Body of pancreas (tissue), 4 donors: ENCODE measurements at regions not wholly inside any gene's neighbourhood (a gene's known extent, or its start where the extent isn't known, plus 50 kb on each side); places are given as distances from the start of the nearest gene placed in this dataset.

Source experiments
- POLR2A ChIP-seq, 3 donors: fragments of 450-650 bp; IDR thresholded peaks; one replicate each; pipeline ENCODE4 v1.6.1; 2016; ENCODE audit warnings: antibody characterized with exemption in 3 of 3, mild to moderate bottlenecking in 2 of 3
- TF ChIP-seq, protein P1 (sequence below), 7 experiments: fragments of 450-650 bp in 4 of 7; fragments of 200-600 bp in 3 of 7; sonication (generic) in 3 of 7; IDR thresholded peaks; one replicate each; pipeline ENCODE4 v1.5.1; 2016 to 2019; ENCODE audit warnings: antibody characterized with exemption in 7 of 7

DNA sequence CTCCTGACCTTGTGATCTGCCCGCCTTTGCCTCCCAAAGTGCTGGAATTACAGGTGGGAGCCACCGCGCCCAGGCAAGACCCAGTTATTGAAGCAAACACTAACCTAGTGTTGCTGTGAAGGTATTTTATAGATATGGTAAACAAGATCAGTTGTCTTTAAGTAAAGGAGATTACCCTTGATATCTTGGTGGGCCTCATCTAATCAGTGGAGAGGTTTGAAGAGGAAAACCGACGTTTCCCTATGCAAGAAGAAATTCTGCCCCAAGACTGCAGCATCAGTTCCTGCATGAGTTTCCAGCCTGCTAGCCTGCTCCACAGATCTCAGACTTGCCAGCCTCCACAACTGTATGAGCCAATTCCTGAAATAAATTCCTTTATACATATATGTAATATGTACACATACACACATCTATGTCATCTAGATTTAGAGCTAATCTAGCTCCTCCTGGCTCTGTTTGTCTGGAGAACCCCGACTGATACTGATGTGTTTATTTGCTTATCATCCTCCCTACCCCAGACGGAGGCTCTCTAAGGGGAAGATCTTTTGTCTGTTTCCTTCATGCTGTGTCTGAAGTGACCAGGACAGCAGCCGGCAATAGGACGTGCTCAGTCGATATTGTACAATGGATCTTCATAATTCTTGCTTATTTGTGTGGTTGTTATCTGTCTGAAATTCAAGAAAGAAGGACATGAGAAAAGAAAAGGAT is 90.9 kb downstream of the IER5 start:
- TF ChIP-seq POLR2A (IDR thresholded peaks at IDR 0.05) = no peak
- TF ChIP-seq, protein P1, sequence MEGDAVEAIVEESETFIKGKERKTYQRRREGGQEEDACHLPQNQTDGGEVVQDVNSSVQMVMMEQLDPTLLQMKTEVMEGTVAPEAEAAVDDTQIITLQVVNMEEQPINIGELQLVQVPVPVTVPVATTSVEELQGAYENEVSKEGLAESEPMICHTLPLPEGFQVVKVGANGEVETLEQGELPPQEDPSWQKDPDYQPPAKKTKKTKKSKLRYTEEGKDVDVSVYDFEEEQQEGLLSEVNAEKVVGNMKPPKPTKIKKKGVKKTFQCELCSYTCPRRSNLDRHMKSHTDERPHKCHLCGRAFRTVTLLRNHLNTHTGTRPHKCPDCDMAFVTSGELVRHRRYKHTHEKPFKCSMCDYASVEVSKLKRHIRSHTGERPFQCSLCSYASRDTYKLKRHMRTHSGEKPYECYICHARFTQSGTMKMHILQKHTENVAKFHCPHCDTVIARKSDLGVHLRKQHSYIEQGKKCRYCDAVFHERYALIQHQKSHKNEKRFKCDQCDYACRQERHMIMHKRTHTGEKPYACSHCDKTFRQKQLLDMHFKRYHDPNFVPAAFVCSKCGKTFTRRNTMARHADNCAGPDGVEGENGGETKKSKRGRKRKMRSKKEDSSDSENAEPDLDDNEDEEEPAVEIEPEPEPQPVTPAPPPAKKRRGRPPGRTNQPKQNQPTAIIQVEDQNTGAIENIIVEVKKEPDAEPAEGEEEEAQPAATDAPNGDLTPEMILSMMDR (IDR thresholded peaks at IDR 0.05) = no peak
